DND-41 (cell line): ENCODE measurements at regions not wholly inside any gene's neighbourhood (a gene's known extent, or its start where the extent isn't known, plus 50 kb on each side); places are given as distances from the start of the nearest gene placed in this dataset.
"Not testable (repeated sequence)": the region's sequence is repeated elsewhere in the genome, so short reads cannot be mapped to it uniquely, and the experiment has no call there.

Experiments
- ATAC-seq: fragments of 200-7000 bp; cut with Tn5 transposase; 3 replicates; pipeline ENCODE4 v1.9.1; 2021; ENCODE audit warnings: low read depth; ENCODE audit not compliant: insufficient read depth
- DNase-seq: peaks from one replicate; pipeline ENCODE4 v3.0.0-alpha.2; 2020
- H2AFZ ChIP-seq: 2 replicates; pipeline ENCODE4 v1.6.0; 2012; ENCODE audit warnings: low read depth, low read length
- H3K27ac ChIP-seq: 2 replicates; pipeline ENCODE4 v1.5.1; 2012; ENCODE audit warnings: low read length, inconsistent platforms
- H3K27me3 ChIP-seq: fragments of 200-600 bp; sonication (generic); 2 replicates; pipeline ENCODE4 v1.6.0; 2012; ENCODE audit warnings: low read length, mild to moderate bottlenecking, inconsistent platforms; ENCODE audit not compliant: insufficient read depth, poor library complexity
- H3K36me3 ChIP-seq: 2 replicates; pipeline ENCODE4 v1.5.1; 2012; ENCODE audit warnings: low read length, inconsistent platforms; ENCODE audit not compliant: insufficient read depth
- H3K4me1 ChIP-seq: 2 replicates; pipeline ENCODE4 v1.5.1; 2012; ENCODE audit warnings: mild to moderate bottlenecking, low read length; ENCODE audit not compliant: insufficient read depth
- H3K4me2 ChIP-seq: 2 replicates; pipeline ENCODE4 v1.6.0; 2012; ENCODE audit warnings: mild to moderate bottlenecking, moderate library complexity, low read length, inconsistent platforms; ENCODE audit not compliant: insufficient read depth
- H3K4me3 ChIP-seq, 2 experiments: fragments of 200-600 bp in 1 of 2; shearing (Covaris generic) in 1 of 2; 2 replicates each; pipeline ENCODE4 v1.5.1; 2012 to 2016; ENCODE audit warnings: inconsistent platforms in 2 of 2, low read length in 2 of 2, mild to moderate bottlenecking in 2 of 2, low read depth in 1 of 2, moderate library complexity in 1 of 2
- H3K79me2 ChIP-seq: 2 replicates; pipeline ENCODE4 v1.6.0; 2012; ENCODE audit warnings: low read length, inconsistent platforms; ENCODE audit not compliant: insufficient read depth
- H3K9ac ChIP-seq: 2 replicates; pipeline ENCODE4 v1.6.0; 2012; ENCODE audit warnings: low read depth, mild to moderate bottlenecking, inconsistent platforms, low read length, moderate library complexity
- H3K9me3 ChIP-seq: 2 replicates; pipeline ENCODE4 v1.5.1; 2012; ENCODE audit warnings: low read length, moderate library complexity, mild to moderate bottlenecking, inconsistent platforms; ENCODE audit not compliant: insufficient read depth, severe bottlenecking
- H4K20me1 ChIP-seq: 2 replicates; pipeline ENCODE4 v1.6.0; 2012; ENCODE audit warnings: low read length; ENCODE audit not compliant: insufficient read depth
- EZH2 ChIP-seq: IDR thresholded peaks from 3 replicates; pipeline ENCODE4 v1.6.1; 2012; ENCODE audit warnings: borderline replicate concordance, low read depth, mild to moderate bottlenecking, moderate library complexity, low read length, inconsistent platforms; ENCODE audit not compliant: severe bottlenecking
- TF ChIP-seq, protein P1 (sequence below): IDR thresholded peaks from 2 replicates; pipeline ENCODE4 v1.5.1; 2012; ENCODE audit warnings: borderline replicate concordance, low read length, moderate library complexity, mild to moderate bottlenecking; ENCODE audit not compliant: poor library complexity, severe bottlenecking; ENCODE audit errors: extremely low read depth

DNA sequence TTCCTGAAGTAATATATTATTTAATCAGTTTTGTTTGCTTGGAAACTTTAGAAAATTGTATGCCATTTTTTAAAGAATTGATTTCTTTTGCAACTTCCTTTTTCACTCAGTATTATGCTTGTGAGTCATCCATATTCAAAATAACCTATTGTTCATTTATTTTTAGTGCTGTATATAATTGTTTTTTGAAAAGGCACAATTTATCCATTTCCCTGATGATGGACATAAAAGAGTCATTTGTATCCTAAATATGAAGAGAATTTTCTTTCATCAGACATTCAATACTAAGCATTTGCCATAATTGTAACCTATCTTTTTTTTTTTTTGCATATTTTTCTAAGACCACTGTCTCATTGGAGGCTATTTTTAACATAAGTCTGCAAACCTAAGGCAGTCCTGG lies 134.1 kb upstream of the SERPINE2 start:
- Histone ChIP-seq H3K4me3 (no peak overlapping the region), H3K4me1 (no peaks in the 10 kb centered on the region), H3K36me3 (no peaks in the 10 kb centered on the region), H3K4me2 (no peak overlapping the region), H4K20me1 (no peaks in the 10 kb centered on the region), H2AFZ (no peak overlapping the region), H3K27me3 (no peaks in the 10 kb centered on the region), H3K27ac (no peak overlapping the region), H3K9me3 (no peaks in the 10 kb centered on the region), H3K9ac (no peak overlapping the region), H3K79me2 (no peaks in the 10 kb centered on the region)
- DNase-seq = no peak
- TF ChIP-seq EZH2 = no peak
- TF ChIP-seq, protein P1, sequence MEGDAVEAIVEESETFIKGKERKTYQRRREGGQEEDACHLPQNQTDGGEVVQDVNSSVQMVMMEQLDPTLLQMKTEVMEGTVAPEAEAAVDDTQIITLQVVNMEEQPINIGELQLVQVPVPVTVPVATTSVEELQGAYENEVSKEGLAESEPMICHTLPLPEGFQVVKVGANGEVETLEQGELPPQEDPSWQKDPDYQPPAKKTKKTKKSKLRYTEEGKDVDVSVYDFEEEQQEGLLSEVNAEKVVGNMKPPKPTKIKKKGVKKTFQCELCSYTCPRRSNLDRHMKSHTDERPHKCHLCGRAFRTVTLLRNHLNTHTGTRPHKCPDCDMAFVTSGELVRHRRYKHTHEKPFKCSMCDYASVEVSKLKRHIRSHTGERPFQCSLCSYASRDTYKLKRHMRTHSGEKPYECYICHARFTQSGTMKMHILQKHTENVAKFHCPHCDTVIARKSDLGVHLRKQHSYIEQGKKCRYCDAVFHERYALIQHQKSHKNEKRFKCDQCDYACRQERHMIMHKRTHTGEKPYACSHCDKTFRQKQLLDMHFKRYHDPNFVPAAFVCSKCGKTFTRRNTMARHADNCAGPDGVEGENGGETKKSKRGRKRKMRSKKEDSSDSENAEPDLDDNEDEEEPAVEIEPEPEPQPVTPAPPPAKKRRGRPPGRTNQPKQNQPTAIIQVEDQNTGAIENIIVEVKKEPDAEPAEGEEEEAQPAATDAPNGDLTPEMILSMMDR = no peak
- no peak for ATAC-seq

DNA sequence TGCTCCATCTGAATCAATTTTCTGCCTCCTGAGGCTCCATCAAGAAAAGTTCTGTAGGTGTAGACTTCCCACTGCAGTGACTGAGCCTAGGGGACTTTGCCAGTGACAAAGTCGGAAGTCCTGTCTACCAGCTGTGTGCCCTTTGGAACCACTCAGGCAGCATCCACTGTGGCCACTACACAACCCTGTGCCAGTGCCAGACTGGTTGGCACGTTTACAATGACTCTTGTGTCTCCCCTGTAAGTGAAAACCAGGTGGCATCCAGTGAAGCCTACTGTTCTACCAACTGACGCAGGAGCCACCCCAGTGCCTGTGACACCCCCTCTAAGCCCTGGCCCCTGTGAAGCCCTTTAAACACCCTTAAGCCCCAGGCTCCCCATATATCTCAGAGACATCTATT lies 132.1 kb upstream of the SERPINE2 start:
- no peaks in the 10 kb centered on the region for H3K9me3 ChIP-seq
- H3K79me2 ChIP-seq = no peaks in the 10 kb centered on the region
- no peak for TF ChIP-seq EZH2
- TF ChIP-seq, protein P1 = no peak
- no peak for DNase-seq
- no peak overlapping the region for H3K4me3 ChIP-seq
- no peak overlapping the region for H3K27ac ChIP-seq
- H3K27me3 ChIP-seq = no peaks in the 10 kb centered on the region
- no peak for ATAC-seq
- H3K4me2 ChIP-seq = no peak overlapping the region
- no peak overlapping the region for H3K9ac ChIP-seq
- no peak overlapping the region for H2AFZ ChIP-seq
- no peaks in the 10 kb centered on the region for H3K36me3 ChIP-seq
- no peaks in the 10 kb centered on the region for H3K4me1 ChIP-seq
- H4K20me1 ChIP-seq = no peaks in the 10 kb centered on the region

DNA sequence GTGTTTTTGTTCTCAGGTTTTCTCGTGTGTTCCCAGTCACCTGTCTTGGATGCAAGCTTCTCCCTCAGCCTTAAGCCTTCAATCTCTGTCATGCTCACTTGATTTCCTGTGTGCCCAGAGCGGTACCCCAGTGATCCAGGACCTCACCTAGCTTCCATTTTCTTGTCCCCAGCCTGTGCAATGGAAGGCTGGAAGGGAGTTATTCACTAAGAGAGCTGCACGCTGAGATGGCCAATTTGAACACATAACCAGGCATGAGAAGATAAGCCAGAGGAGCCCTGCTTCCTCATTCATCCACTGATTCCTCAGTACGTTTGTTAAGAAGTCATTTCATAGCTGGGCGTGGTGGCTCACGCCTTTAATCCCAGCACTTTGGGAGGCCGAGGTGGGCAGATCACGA lies 130.8 kb upstream of the SERPINE2 start:
- no peak overlapping the region for H3K4me2 ChIP-seq
- H3K27me3 ChIP-seq = no peaks in the 10 kb centered on the region
- no peaks in the 10 kb centered on the region for H3K79me2 ChIP-seq
- no peak for DNase-seq
- H3K9me3 ChIP-seq = no peaks in the 10 kb centered on the region
- no peak overlapping the region for H3K27ac ChIP-seq
- no peak overlapping the region for H3K9ac ChIP-seq
- TF ChIP-seq, protein P1 = no peak
- TF ChIP-seq EZH2 = no peak
- H3K4me1 ChIP-seq = no peaks in the 10 kb centered on the region
- no peak overlapping the region for H3K4me3 ChIP-seq
- H4K20me1 ChIP-seq = no peaks in the 10 kb centered on the region
- ATAC-seq = no peak
- no peak overlapping the region for H2AFZ ChIP-seq
- no peaks in the 10 kb centered on the region for H3K36me3 ChIP-seq

DNA sequence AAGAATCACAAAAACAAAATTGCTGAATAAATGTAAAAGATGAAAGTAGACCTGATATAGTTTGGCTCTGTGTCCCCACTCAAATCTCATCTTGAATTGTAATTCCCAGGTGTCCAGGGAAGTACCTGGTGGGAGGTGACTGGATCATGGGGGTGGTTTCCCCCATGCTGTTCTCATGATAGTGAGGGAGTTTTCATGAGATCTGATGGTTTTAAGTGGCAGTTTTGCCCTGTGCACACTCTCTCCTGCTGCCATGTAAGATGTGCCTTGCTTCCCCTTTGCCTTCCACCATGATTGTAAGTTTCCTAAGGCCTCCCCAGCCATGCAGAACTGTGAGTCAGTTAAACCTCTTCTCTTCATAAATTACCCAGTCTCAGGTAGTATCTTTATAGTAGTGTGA lies 128.7 kb upstream of the SERPINE2 start:
- H3K9ac ChIP-seq, H3K27ac ChIP-seq, H3K9me3 ChIP-seq, H3K4me3 ChIP-seq, H2AFZ ChIP-seq, H3K36me3 ChIP-seq, H3K4me1 ChIP-seq, H4K20me1 ChIP-seq, DNase-seq, H3K4me2 ChIP-seq, H3K79me2 ChIP-seq, H3K27me3 ChIP-seq, ATAC-seq: not testable (repeated sequence)
